OCI-LY3 (cell line): ENCODE measurements at regions not wholly inside any gene's neighbourhood (a gene's known extent, or its start where the extent isn't known, plus 50 kb on each side); places are given as distances from the start of the nearest gene placed in this dataset.

Experiments
- EZH2phosphoT487 ChIP-seq: fragments of 200-600 bp; shearing (Covaris generic); IDR thresholded peaks from 2 replicates; pipeline ENCODE4 v1.6.1; 2018; ENCODE audit warnings: antibody characterized with exemption, mixed run types, low read depth
- TF ChIP-seq, protein P1 (sequence below): fragments of 200-600, 300-600 bp; sonication (generic); IDR thresholded peaks from 2 replicates; pipeline ENCODE4 v1.5.1; 2014; ENCODE audit warnings: antibody characterized with exemption, low read length, low read depth

DNA sequence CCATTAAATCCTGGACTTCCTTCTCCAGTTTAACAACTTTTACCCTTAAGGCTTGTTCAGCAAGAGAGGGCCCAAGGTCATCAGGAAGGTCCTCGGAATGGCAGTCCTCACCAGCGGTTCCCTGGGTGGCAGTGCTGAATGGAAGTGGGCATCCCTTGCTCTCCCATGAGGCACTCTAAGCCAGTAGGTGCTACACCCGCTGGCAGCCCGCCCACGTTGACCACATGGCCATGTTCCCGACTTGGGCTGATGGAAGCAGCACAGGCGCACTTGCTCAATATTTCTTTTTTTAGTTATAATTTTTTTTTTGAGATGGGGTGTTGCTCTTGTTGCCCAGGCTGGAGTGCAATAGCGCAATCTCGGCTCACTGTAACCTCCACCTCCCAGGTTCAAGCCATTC lies 277.9 kb downstream of the ZC4H2 start:
- TF ChIP-seq, protein P1, sequence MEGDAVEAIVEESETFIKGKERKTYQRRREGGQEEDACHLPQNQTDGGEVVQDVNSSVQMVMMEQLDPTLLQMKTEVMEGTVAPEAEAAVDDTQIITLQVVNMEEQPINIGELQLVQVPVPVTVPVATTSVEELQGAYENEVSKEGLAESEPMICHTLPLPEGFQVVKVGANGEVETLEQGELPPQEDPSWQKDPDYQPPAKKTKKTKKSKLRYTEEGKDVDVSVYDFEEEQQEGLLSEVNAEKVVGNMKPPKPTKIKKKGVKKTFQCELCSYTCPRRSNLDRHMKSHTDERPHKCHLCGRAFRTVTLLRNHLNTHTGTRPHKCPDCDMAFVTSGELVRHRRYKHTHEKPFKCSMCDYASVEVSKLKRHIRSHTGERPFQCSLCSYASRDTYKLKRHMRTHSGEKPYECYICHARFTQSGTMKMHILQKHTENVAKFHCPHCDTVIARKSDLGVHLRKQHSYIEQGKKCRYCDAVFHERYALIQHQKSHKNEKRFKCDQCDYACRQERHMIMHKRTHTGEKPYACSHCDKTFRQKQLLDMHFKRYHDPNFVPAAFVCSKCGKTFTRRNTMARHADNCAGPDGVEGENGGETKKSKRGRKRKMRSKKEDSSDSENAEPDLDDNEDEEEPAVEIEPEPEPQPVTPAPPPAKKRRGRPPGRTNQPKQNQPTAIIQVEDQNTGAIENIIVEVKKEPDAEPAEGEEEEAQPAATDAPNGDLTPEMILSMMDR: no peak
- TF ChIP-seq EZH2phosphoT487: no peak
